ENCODE measurements at regions not wholly inside any gene's neighbourhood (a gene's known extent, or its start where the extent isn't known, plus 50 kb on each side); places are given as distances from the start of the nearest gene placed in this dataset.

DNA sequence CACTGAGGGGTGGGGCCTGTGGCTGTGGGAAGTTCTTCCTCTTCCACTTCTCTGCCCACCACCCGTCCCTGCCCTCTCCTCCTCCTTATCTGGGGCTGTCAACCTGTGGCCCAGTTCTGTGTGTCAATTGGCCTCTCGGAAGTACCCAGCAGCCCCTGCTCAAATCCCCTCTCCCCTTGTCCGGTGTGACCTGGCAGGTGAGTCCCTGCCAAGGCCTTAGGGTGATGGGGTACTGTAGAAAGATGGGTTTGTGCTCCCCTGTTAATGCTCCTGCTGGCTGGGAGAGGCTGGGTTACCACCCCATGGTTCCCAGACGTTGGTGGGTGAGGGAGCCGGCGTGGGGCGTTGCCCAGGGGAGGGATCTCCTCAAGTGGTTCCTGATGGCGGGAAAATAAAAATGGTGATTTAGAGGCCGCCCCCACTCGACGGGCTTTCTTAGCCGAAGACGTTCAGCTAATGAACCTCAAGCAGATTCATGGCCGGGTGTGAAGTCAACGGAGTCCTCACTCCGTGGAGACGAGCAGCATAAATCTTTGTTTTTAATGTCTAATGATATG is 141.2 kb downstream of the URI1 start:
- peaks cover 4 to 8% of the 10 kb centered on the region in 2 donors for H3K4me1 ChIP-seq
- no peaks in the 10 kb centered on the region for H3K27me3 ChIP-seq
- WGBS, 2 donors = 77 to 86% methylated on average over 16 to 17 of the region's 17 CpGs
- H3K9me3 ChIP-seq = no peaks in the 10 kb centered on the region
- no peak for TF ChIP-seq POLR2A (IDR thresholded peaks at IDR 0.05)
- TF ChIP-seq, protein P1, sequence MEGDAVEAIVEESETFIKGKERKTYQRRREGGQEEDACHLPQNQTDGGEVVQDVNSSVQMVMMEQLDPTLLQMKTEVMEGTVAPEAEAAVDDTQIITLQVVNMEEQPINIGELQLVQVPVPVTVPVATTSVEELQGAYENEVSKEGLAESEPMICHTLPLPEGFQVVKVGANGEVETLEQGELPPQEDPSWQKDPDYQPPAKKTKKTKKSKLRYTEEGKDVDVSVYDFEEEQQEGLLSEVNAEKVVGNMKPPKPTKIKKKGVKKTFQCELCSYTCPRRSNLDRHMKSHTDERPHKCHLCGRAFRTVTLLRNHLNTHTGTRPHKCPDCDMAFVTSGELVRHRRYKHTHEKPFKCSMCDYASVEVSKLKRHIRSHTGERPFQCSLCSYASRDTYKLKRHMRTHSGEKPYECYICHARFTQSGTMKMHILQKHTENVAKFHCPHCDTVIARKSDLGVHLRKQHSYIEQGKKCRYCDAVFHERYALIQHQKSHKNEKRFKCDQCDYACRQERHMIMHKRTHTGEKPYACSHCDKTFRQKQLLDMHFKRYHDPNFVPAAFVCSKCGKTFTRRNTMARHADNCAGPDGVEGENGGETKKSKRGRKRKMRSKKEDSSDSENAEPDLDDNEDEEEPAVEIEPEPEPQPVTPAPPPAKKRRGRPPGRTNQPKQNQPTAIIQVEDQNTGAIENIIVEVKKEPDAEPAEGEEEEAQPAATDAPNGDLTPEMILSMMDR (IDR thresholded peaks at IDR 0.05) = no peak
- DNase-seq = no peak
- no peak overlapping the region for H3K27ac ChIP-seq
- H3K4me3 ChIP-seq (replicated peaks in 1 of 3) = no peak overlapping the region
- no peaks in the 10 kb centered on the region for H3K36me3 ChIP-seq
- intact Hi-C loops (cut with DNase I) = no loop called here

DNA sequence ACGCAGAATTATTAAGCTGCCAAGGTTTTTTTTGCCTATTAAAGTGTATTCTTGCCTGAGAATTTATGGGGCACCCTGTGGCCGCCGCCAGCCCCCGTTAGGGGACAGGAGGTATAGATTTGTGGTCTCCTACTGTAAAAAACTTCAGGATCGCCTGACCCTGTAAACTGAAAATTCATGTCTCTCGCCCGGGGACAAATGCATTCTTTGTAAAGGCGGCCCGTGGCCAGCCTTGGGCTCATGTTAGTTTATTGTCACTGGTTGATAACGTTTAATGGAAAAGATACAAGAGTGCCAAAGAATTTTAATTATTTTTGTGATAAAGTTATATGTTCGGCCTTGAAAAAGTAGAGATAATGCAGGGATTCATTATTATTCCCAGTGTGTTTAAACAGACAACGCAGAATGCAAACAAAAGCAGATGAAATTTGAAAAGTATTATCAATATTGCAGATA is 141.7 kb downstream of the URI1 start:
- H3K4me3 ChIP-seq (replicated peaks in 1 of 3) = no peak overlapping the region
- intact Hi-C loops (cut with DNase I) = no loop called here
- H3K27ac ChIP-seq = no peak overlapping the region
- no peak for DNase-seq
- H3K36me3 ChIP-seq = no peaks in the 10 kb centered on the region
- 78 to 80% methylated on average over 12 of the region's 12 CpGs for WGBS, 2 donors
- no peaks in the 10 kb centered on the region for H3K9me3 ChIP-seq
- H3K27me3 ChIP-seq = no peaks in the 10 kb centered on the region
- H3K4me1 ChIP-seq = peaks cover 4 to 8% of the 10 kb centered on the region in 2 donors
- TF ChIP-seq, protein P1 (IDR thresholded peaks at IDR 0.05) = no peak

DNA sequence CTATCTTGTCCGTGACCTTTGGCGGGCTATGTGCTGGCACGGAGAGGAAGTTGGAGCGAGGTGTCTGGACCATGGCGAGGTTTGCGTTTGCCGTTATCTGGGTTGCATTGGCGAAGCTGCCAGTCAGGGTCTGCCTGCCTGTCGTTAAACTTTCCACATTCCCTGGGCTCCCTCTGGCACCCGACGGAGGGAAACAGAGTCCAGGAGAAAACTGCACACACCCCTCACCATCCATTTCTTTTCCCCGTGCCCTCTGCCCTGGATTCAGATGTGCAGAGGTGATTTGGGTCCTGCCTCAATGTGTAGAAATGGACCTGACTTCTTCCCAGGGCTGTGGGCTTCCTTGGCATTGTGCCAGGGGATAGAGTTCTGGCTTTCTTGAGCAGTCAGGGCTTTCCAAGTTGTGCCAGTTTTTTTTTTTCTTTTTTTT is 142.4 kb downstream of the URI1 start:
- DNase-seq = peak in 1 of 2 donors; percentile 6
- Histone ChIP-seq H3K27ac (no peak overlapping the region), H3K4me1 (peaks cover 4 to 8% of the 10 kb centered on the region in 2 donors), H3K9me3 (no peaks in the 10 kb centered on the region), H3K4me3 (replicated peaks in 1 of 3) (no peak overlapping the region), H3K36me3 (no peaks in the 10 kb centered on the region), H3K27me3 (no peaks in the 10 kb centered on the region)
- intact Hi-C loops (cut with DNase I) = no loop called here
- WGBS, 2 donors = 89 to 92% methylated on average over 12 of the region's 12 CpGs
- no peak for TF ChIP-seq POLR2A (IDR thresholded peaks at IDR 0.05)
- TF ChIP-seq, protein P1 (IDR thresholded peaks at IDR 0.05) = no peak

DNA sequence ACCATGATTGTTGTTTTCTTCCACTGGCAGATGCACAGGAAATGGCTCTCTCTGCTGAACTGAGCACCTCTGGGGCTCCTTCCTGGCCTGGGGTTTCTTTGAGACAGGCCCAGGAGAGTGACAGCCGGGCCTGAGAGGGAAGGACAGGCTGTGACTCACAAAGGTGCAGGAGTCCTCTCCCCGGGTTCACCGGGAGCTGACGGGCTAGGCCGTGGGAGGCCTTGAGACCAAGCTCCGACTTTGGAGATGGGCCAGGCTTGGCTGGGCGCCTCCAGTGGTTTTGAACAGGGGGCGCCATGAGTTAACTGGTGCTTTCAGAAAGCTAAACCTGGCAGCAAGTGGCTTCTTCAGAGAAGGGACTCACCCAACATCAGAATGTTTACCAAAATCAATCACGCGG is 143.4 kb downstream of the URI1 start:
- no peak overlapping the region for H3K4me3 ChIP-seq (replicated peaks in 1 of 3)
- intact Hi-C loops (cut with DNase I) = no loop called here
- no peaks in the 10 kb centered on the region for H3K27me3 ChIP-seq
- no peaks in the 10 kb centered on the region for H3K9me3 ChIP-seq
- H3K27ac ChIP-seq = peak overlapping the region in 1 of 3 donors; percentile 24
- peaks cover 4 to 8% of the 10 kb centered on the region in 2 donors for H3K4me1 ChIP-seq
- WGBS, 2 donors = 23 to 39% methylated on average over 3 to 6 of the region's 10 CpGs
- H3K36me3 ChIP-seq = no peaks in the 10 kb centered on the region
- TF ChIP-seq, protein P1 (IDR thresholded peaks at IDR 0.05) = peak in 1 of 6 experiments; percentile 15
- TF ChIP-seq POLR2A (IDR thresholded peaks at IDR 0.05) = no peak
- DNase-seq = peak; percentile 81 to 83

DNA sequence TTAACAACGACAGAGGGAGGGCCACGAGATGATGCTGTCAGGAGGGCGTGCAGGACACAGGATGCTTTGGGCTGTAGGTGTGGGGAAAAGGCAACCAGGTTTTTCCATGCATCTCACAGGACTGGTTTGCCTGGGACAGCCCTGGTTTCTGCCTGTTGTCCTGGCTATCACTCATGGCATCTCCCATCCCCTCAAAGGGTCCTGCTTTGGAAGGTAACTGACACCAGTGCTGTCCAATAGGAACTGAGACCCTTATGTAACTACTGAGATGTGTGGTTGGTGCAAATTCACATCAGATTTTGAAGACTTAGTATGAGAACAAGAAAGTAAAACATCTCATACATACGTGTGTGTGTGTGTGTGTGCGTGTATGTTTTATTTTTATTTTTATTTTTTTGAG is 144.2 kb downstream of the URI1 start:
- H3K4me1 ChIP-seq = peaks cover 4 to 8% of the 10 kb centered on the region in 2 donors
- 80 to 92% methylated on average over 5 of the region's 5 CpGs for WGBS, 2 donors
- no peak overlapping the region for H3K4me3 ChIP-seq (replicated peaks in 1 of 3)
- H3K9me3 ChIP-seq = no peaks in the 10 kb centered on the region
- no peak overlapping the region for H3K27ac ChIP-seq
- intact Hi-C loops (cut with DNase I) = no loop called here
- TF ChIP-seq, protein P1 (IDR thresholded peaks at IDR 0.05) = no peak
- TF ChIP-seq POLR2A (IDR thresholded peaks at IDR 0.05) = no peak
- no peaks in the 10 kb centered on the region for H3K27me3 ChIP-seq
- no peaks in the 10 kb centered on the region for H3K36me3 ChIP-seq
- no peak for DNase-seq

Data from thyroid gland (tissue), 4 donors.